GM12878 (cell line): ENCODE measurements at regions not wholly inside any gene's neighbourhood (a gene's known extent, or its start where the extent isn't known, plus 50 kb on each side); places are given as distances from the start of the nearest gene placed in this dataset.

Experiments
- ATAC-seq: fragments of 200-7000 bp; cut with Tn5 transposase; 3 replicates; pipeline ENCODE4 v1.9.1; 2020; ENCODE audit warnings: mild to moderate bottlenecking, moderate library complexity
- BruUV-seq: library from RNA; stranded (reverse); fragments of 400-500 nt; replicated peaks from 2 replicates; lab custom pipeline; 2021; lab: Mats Ljungman, UMichigan
- CTCF ChIA-PET: fragments of 300-600 bp; sonication (Branson Sonifier 250); formaldehyde crosslinking; extraction: SDS; loops from one replicate; lab custom pipeline; 2021; ENCODE audit warnings: inconsistent platforms; lab: Yijun Ruan, JAX
- POLR2A ChIA-PET: fragments of 350-600 bp; formaldehyde crosslinking; extraction: SDS; loops from one replicate; lab custom pipeline; 2021; ENCODE audit warnings: inconsistent platforms; lab: Charles Lee
- RAD21 ChIA-PET: fragments of 300-600 bp; sonication (Branson Sonifier 250); formaldehyde crosslinking; loops from one replicate; lab custom pipeline; 2023; ENCODE audit warnings: antibody characterized with exemption; ENCODE audit not compliant: unreplicated experiment; lab: Charles Lee
- SMC1A ChIA-PET: fragments of 300-600 bp; sonication (Branson Sonifier 250); formaldehyde crosslinking; loops from one replicate; lab custom pipeline; 2023; ENCODE audit not compliant: unreplicated experiment, uncharacterized antibody; lab: Charles Lee
- DNase-seq: peaks from one replicate; pipeline ENCODE4 v3.0.0-alpha.2; 2011; ENCODE audit warnings: low read depth, low spot score
- FAIRE-seq: peaks from 3 replicates; lab custom pipeline; 2011; peaks lifted over from hg19 to GRCh38; lab: Jason Lieb, UNC
- H2AFZ ChIP-seq: 2 replicates; pipeline ENCODE4 v1.6.0; 2011; ENCODE audit warnings: low read depth, low read length, control low read depth; ENCODE audit not compliant: control insufficient read depth
- H3K27ac ChIP-seq: 2 replicates; pipeline ENCODE4 v1.5.1; 2011; ENCODE audit warnings: control low read depth; ENCODE audit not compliant: control insufficient read depth, insufficient read depth
- H3K27me3 ChIP-seq, 2 experiments: replicated peaks in 1 of 2; 2 replicates each; pipeline versions ENCODE4 v1.6.0 to v1.6.1; 2011; ENCODE audit warnings: low read length in 1 of 2; ENCODE audit not compliant: control insufficient read depth in 2 of 2, insufficient read depth in 2 of 2
- H3K36me3 ChIP-seq, 2 experiments: 2 replicates each; pipeline ENCODE4 v1.5.1; 2011; ENCODE audit warnings: low read length in 1 of 2; ENCODE audit not compliant: control insufficient read depth in 2 of 2, insufficient read depth in 2 of 2
- H3K4me1 ChIP-seq: 2 replicates; pipeline ENCODE4 v1.6.1; 2011; ENCODE audit warnings: mild to moderate bottlenecking, low read length, moderate library complexity, mixed read lengths; ENCODE audit not compliant: control insufficient read depth, insufficient read depth
- H3K4me2 ChIP-seq: 2 replicates; pipeline ENCODE4 v1.6.0; 2011; ENCODE audit warnings: control low read depth; ENCODE audit not compliant: control insufficient read depth, insufficient read depth
- H3K4me3 ChIP-seq: fragments of 200-600 bp; sonication (generic); 2 replicates; pipeline ENCODE4 v1.5.1; 2016
- H3K79me2 ChIP-seq: 2 replicates; pipeline ENCODE4 v1.6.0; 2011; ENCODE audit warnings: low read length; ENCODE audit not compliant: control insufficient read depth, insufficient read depth
- H3K9ac ChIP-seq: 2 replicates; pipeline ENCODE4 v1.8.0; 2011; ENCODE audit warnings: low read length, control low read depth, mixed read lengths; ENCODE audit not compliant: control insufficient read depth, insufficient read depth
- H3K9me3 ChIP-seq: replicated peaks from 3 replicates; pipeline ENCODE4 v1.5.1; 2011; ENCODE audit warnings: mild to moderate bottlenecking, low read length; ENCODE audit not compliant: control insufficient read depth, insufficient read depth
- H4K20me1 ChIP-seq: 2 replicates; pipeline ENCODE4 v1.6.0; 2011; ENCODE audit not compliant: control insufficient read depth, insufficient read depth
- CEBPB ChIP-seq, 2 experiments: fragments of 150-350 bp in 1 of 2; IDR thresholded peaks; 2 replicates each; pipeline ENCODE4 v1.6.1; 2012 to 2014; ENCODE audit warnings: low read depth in 2 of 2, low read length in 2 of 2, borderline replicate concordance in 1 of 2, inconsistent platforms in 1 of 2
- GATAD2B ChIP-seq: fragments of 450-650 bp; conservative IDR thresholded peaks from 2 replicates; pipeline ENCODE4 v1.6.1; 2017; ENCODE audit warnings: low read depth, mild to moderate bottlenecking, moderate library complexity
- JUND ChIP-seq: IDR thresholded peaks from 2 replicates; pipeline ENCODE4 v1.6.1; 2012; ENCODE audit warnings: low read depth, mild to moderate bottlenecking, low read length, improper control_type of control experiment, moderate library complexity
- MEF2B ChIP-seq: fragments of 450-650 bp; IDR thresholded peaks from 2 replicates; pipeline ENCODE4 v1.6.1; 2018; ENCODE audit warnings: mild to moderate bottlenecking, moderate library complexity; ENCODE audit not compliant: partially characterized antibody, poor library complexity, severe bottlenecking
- MYC ChIP-seq: IDR thresholded peaks from 2 replicates; pipeline ENCODE4 v1.6.1; 2011; ENCODE audit warnings: mild to moderate bottlenecking, low read length, moderate library complexity, inconsistent platforms; ENCODE audit not compliant: insufficient read depth, insufficient replicate concordance, insufficient read length, severe bottlenecking
- NR2C2 ChIP-seq: IDR thresholded peaks from 2 replicates; pipeline ENCODE4 v1.6.1; 2011; ENCODE audit warnings: borderline replicate concordance, low read depth; ENCODE audit not compliant: control insufficient read depth, insufficient read length
- SMAD5 ChIP-seq: IDR thresholded peaks from 2 replicates; pipeline ENCODE4 v1.6.1; 2016; ENCODE audit warnings: antibody characterized with exemption, low read depth
- WGBS: methylation state at CpG from one replicate; pipeline ENCODE4 v1.1.6; 2016; ENCODE audit warnings: low lambda C conversion rate; ENCODE audit not compliant: insufficient replicate concordance, insufficient coverage; ENCODE audit errors: missing lambda C conversion rate; 5-methylcytosine and 5-hydroxymethylcytosine counted together
- in situ Hi-C: fragments of 300-500 bp; cut with MboI; formaldehyde crosslinking; loops from 9 replicates; pipeline ENCODE4 v1.14.3; 2018; ENCODE audit warnings: mixed read lengths
- intact Hi-C: fragments of 100-400 bp; cut with micrococcal nuclease; formaldehyde crosslinking; loops from one replicate; pipeline ENCODE4 v1.14.2; 2022; ENCODE audit not compliant: unreplicated experiment
- TF ChIP-seq, protein P1 (sequence below), 3 experiments: IDR thresholded peaks in 2 of 3; conservative IDR thresholded peaks in 1 of 3; 2 replicates each; pipeline ENCODE4 v1.5.1; 2011; ENCODE audit warnings: low read depth in 3 of 3, low read length in 3 of 3, mild to moderate bottlenecking in 3 of 3, control low read depth in 2 of 3, moderate library complexity in 2 of 3, inconsistent platforms in 1 of 3, mixed read lengths in 1 of 3; ENCODE audit not compliant: control insufficient read depth in 2 of 3, insufficient read depth in 1 of 3; ENCODE audit errors: extremely low read depth in 1 of 3
- TF ChIP-seq, protein P2 (sequence below): IDR thresholded peaks from 2 replicates; pipeline ENCODE4 v1.6.1; 2012; ENCODE audit warnings: improper control_type of control experiment, low read depth, low read length; ENCODE audit not compliant: insufficient replicate concordance

GRCh38 chr9:21694424-21694823, 108.0 kb upstream of the MTAP start:
- H3K4me3 ChIP-seq, result no peak overlapping the region
- H3K79me2 ChIP-seq, result no peaks in the 10 kb centered on the region
- no TSS peak for BruUV-seq
- H3K27ac ChIP-seq, result no peak overlapping the region
- no peak overlapping the region for H3K4me2 ChIP-seq
- FAIRE-seq, result no peak
- H3K4me1 ChIP-seq, result no peaks in the 10 kb centered on the region
- POLR2A ChIA-PET, result no interaction called here
- in situ Hi-C loops (no loop called here), intact Hi-C loops (no loop called here)
- DNase-seq, result no peak
- no peak overlapping the region for H3K9ac ChIP-seq
- H4K20me1 ChIP-seq, result no peaks in the 10 kb centered on the region
- H3K27me3 ChIP-seq, result no peaks in the 10 kb centered on the region; a peak in 2 of 4 replicates
- no peak overlapping the region for H2AFZ ChIP-seq
- CTCF ChIA-PET, result interaction anchor here (1.1 kb wide), 1 partner anchor 18 kb away, joined by 3 read pairs; no protein-coding TSS in a partner anchor
- SMC1A ChIA-PET, result no interaction called here
- WGBS, result 20% methylated on average over 4 of the region's 6 CpGs
- no peak for TF ChIP-seq MEF2B
- TF ChIP-seq NR2C2, result no peak
- no peak for TF ChIP-seq JUND
- TF ChIP-seq CEBPB (IDR thresholded peaks at IDR 0.05; ENCODE audit: borderline replicate concordance in 1 of 2, low read depth in 2 of 2, low read length in 2 of 2), result no peak
- no peak for TF ChIP-seq GATAD2B
- TF ChIP-seq, protein P1, sequence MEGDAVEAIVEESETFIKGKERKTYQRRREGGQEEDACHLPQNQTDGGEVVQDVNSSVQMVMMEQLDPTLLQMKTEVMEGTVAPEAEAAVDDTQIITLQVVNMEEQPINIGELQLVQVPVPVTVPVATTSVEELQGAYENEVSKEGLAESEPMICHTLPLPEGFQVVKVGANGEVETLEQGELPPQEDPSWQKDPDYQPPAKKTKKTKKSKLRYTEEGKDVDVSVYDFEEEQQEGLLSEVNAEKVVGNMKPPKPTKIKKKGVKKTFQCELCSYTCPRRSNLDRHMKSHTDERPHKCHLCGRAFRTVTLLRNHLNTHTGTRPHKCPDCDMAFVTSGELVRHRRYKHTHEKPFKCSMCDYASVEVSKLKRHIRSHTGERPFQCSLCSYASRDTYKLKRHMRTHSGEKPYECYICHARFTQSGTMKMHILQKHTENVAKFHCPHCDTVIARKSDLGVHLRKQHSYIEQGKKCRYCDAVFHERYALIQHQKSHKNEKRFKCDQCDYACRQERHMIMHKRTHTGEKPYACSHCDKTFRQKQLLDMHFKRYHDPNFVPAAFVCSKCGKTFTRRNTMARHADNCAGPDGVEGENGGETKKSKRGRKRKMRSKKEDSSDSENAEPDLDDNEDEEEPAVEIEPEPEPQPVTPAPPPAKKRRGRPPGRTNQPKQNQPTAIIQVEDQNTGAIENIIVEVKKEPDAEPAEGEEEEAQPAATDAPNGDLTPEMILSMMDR (IDR thresholded peaks at IDR 0.05 in 2 of 3, conservative IDR thresholded peaks at IDR 0.05 in 1 of 3; ENCODE audit: control insufficient read depth in 2 of 3, extremely low read depth in 1 of 3, insufficient read depth in 1 of 3, low read depth in 3 of 3, low read length in 3 of 3), result no peak
- no peak for TF ChIP-seq MYC
- TF ChIP-seq, protein P2, sequence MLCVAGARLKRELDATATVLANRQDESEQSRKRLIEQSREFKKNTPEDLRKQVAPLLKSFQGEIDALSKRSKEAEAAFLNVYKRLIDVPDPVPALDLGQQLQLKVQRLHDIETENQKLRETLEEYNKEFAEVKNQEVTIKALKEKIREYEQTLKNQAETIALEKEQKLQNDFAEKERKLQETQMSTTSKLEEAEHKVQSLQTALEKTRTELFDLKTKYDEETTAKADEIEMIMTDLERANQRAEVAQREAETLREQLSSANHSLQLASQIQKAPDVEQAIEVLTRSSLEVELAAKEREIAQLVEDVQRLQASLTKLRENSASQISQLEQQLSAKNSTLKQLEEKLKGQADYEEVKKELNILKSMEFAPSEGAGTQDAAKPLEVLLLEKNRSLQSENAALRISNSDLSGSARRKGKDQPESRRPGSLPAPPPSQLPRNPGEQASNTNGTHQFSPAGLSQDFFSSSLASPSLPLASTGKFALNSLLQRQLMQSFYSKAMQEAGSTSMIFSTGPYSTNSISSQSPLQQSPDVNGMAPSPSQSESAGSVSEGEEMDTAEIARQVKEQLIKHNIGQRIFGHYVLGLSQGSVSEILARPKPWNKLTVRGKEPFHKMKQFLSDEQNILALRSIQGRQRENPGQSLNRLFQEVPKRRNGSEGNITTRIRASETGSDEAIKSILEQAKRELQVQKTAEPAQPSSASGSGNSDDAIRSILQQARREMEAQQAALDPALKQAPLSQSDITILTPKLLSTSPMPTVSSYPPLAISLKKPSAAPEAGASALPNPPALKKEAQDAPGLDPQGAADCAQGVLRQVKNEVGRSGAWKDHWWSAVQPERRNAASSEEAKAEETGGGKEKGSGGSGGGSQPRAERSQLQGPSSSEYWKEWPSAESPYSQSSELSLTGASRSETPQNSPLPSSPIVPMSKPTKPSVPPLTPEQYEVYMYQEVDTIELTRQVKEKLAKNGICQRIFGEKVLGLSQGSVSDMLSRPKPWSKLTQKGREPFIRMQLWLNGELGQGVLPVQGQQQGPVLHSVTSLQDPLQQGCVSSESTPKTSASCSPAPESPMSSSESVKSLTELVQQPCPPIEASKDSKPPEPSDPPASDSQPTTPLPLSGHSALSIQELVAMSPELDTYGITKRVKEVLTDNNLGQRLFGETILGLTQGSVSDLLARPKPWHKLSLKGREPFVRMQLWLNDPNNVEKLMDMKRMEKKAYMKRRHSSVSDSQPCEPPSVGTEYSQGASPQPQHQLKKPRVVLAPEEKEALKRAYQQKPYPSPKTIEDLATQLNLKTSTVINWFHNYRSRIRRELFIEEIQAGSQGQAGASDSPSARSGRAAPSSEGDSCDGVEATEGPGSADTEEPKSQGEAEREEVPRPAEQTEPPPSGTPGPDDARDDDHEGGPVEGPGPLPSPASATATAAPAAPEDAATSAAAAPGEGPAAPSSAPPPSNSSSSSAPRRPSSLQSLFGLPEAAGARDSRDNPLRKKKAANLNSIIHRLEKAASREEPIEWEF, result no peak
- TF ChIP-seq SMAD5, result no peak
- H3K36me3 ChIP-seq, result no peaks in the 10 kb centered on the region
- no peak for ATAC-seq
- RAD21 ChIA-PET, result no interaction called here
- H3K9me3 ChIP-seq, result no peaks in the 10 kb centered on the region
